GM18861 (cell line): ENCODE measurements at regions not wholly inside any gene's neighbourhood (a gene's known extent, or its start where the extent isn't known, plus 50 kb on each side); places are given as distances from the start of the nearest gene placed in this dataset.

ENCODE experiments used
- ATAC-seq: cut with Tn5 transposase; IDR thresholded peaks from one replicate; pipeline ENCODE4 v1.9.1; 2021; ENCODE audit not compliant: unreplicated experiment

- no peak for ATAC-seq
These were observed 68.6 kb downstream of the ZNF621 start for GRCh38 chr3:40593351-40593750.

DNA sequence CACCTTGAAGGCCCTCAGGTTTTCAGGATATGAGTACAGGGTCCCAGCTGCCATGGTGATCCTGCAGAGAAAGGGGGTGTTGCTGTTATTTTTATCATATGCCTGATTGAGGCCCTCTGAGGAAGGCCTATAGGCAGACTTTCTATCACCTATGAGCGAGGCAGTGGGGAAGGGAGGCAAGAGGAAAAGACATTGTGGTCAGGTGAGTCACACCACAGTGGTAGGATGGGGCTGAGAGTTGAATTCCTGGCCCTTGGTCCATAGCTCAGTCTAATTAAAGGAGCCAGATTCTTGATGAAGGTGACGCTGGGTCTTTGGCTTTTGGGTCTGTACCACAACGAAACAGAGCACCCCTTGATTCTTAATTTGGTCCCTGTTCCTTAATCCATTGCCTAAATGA is 72.7 kb downstream of the ZNF621 start:
- ATAC-seq: no peak

GRCh38 chr3:40598338-40598737 is 73.6 kb downstream of the ZNF621 start:
- no peak for ATAC-seq

GRCh38 chr3:40598962-40599361 is 74.2 kb downstream of the ZNF621 start:
- no peak for ATAC-seq

- ATAC-seq: no peak
These were observed 78.1 kb downstream of the ZNF621 start for GRCh38 chr3:40602778-40603385.

DNA sequence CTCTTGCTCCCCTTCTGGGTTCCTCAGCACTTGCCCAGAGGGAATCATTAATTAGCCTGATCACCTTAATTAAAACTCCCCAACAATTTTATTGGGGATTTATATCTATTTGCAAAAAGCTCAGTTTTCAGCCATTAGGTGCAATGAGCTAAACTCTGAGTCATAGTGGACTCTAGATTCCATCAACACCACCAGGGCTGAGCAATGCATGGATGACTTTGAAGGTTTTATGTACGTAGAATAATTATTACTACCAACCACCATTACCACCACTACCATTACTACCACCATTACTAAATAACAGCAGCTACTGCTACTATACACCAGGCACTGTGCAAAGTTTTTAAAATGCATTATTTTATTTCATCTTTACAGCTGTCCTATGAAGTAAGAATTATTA is 81.2 kb downstream of the ZNF621 start:
- no peak for ATAC-seq

DNA sequence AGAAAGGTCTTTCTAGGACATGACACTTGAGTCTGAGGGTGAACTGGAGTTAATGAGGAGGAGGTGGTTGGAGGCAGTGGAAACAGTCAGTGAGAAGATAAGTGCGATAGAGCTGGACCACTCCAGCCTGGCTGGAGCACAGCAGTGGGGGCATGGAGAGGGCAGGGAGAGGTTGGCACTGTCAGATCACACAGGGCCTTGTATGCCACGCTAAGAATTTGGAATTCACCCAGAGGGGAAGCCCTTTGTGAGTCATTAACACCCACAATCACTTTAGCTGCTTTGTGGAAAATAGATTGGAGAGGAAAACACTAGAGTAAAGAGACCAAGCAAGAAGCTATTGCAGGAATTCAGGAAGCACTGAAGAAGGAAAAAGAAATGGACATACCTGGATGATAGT is 83.3 kb downstream of the ZNF621 start:
- ATAC-seq: no peak

DNA sequence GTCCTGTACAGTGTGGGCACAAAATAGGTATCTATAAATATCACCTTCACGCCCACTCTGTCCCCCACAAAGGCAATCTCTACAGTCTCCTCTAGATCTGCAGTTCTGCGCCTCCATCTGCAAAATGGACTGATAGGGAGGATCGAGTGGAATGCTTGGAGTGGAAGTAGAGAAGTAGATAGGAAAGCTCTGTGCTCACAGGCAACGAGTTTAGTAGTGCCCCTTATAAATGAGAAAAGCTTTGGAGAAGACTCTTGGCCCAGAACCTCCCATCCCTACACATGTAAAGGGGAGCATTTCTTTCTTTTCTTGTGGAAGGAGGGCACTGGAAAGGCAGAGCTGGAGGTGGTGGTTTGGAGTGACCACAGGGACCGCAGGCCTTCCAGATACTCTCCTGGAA is 88.5 kb downstream of the ZNF621 start:
- ATAC-seq: no peak

GRCh38 chr3:40615110-40615915 is 90.6 kb downstream of the ZNF621 start:
- no peak for ATAC-seq

- no peak for ATAC-seq
These were observed 91.4 kb downstream of the ZNF621 start for GRCh38 chr3:40615918-40616819.

DNA sequence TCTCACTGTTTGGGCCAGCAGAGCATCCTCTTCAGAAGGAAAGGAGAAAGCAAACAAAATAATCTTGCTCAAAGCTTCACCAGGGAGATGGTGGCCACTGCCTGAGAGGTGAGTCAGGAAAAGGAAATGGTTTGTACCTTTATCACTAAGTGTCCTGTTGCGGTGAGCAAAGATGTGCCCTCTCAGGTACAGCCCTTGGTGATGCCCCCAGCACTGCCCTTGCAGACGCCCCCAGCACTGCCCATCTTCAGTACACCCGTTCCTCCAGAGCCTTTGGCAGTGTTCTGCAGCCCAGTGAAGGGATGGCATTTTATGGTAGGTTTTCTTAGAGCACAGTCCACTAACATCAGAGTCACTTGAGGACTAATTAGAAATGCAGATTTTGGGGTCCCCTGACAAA is 92.3 kb downstream of the ZNF621 start:
- ATAC-seq: no peak

- ATAC-seq: no peak
These were observed 93.4 kb downstream of the ZNF621 start for GRCh38 chr3:40618158-40618557.

- ATAC-seq: no peak
These were observed 95.4 kb downstream of the ZNF621 start for GRCh38 chr3:40620151-40620550.

DNA sequence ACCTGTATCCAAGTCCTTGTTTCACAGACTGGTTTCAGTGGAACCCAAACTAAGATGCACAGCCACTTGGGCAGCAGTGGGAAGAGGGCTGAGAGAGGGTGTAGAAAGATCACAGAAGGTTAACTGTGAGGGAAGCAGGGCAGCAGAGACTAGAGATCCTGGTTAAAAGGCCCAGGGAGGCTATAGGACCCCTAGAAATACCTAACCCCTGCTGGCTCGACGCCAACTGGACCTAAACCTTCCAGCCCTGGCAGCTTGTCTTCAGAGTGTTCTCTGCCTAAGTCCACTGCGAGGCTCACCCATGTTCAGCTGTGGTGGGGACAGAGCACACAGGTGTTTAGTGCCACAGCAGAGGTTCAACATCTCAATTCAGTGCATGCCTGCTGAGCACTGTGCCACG is 96.5 kb downstream of the ZNF621 start:
- no peak for ATAC-seq

DNA sequence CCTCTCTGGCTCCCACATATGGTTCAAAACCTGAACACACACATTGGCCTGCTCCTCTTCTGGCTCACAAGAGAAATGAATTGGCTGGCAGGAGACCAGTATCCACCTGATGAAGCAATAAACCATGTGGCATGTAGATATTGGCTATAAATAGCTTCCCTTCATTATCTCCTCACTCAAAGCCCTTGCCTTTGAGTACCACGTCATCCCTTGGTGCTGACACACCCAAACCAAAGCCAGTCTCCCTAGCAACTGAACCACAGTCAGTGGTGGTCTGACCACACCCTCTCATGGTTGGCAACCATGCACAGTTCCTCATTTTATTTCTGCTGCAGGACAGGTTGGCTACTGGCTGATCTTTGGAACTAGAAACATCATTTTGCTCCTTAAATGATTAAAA is 98.8 kb downstream of the ZNF621 start:
- peak; percentile 95 for ATAC-seq

DNA sequence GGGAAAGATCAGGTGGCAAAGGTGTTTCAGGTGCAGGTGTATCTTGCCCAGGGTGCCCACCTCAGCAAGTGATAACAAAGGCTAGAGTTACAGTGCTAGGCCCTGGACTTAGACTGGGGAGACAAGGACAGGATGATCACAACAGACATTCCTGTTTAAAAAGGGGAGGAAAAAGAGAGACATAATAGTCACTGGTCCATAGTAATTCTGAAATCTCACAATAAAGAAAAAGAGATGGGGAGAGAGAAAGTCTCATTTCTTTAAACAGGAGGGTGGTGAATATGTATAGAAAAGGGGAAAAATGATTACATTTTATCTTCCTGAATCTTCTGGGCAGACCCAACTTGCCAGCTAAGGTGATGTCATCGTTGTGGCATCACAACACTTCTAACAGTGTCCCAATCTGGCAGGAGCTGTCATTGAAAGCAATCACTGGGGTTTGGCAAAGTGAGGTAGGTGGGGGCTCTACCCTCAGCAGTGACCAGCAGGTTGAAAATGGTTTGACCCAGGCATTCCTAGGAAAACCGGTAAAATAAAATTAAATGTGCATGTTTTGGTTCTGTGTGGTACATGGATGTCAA is 99.5 kb downstream of the ZNF621 start:
- no peak for ATAC-seq

DNA sequence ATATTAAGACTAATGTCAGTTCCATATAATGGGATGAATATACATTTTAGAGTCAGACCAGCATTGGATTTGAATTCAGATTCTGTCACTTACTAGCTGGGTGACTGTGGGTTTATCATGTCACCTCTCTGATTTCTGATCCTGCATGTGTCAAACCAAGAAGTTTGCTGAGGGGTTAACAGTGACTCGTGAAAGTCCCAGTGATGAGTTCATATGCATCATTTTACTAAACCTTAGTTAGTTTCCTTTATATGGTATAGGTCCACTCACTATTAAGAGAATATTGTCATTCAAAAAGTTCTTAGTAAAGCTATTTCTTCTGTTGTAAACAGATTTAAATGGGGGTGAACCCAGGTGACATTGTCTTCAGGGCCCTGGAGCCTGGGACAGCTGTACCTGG is 102.3 kb downstream of the ZNF621 start:
- ATAC-seq: no peak

- ATAC-seq: no peak
These were observed 104.2 kb downstream of the ZNF621 start for GRCh38 chr3:40628984-40629383.

DNA sequence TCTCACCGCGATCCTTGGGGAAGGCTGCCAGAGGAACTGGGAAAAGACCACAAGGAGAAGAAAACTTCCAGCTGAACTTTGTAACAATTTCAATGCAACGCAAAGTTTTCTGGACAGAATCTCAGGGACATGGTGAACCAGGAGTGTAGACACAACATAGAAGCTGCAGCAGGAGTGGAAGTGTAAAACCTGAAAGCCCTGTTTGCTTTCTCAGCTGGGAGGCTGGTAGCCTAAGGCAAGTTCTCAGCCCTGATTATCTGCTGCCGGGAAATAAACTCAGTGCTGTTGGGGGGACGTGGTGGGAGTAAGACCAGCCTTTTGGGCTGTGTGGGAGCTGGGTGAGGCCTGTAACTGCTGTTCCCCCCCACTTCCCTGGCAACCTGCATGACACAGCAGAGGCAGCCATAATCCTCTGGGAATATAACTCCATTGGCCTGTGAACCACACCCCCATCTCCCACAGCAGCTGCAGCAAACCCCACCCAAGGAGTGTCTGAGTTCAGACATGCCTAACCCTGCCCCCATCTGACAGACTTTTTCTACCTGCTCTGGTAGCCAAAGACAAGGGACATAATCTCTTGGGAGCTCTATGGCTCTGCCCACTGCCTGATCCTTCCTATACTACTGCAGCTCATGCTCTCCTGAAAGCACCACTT is 106.7 kb downstream of the ZNF621 start:
- ATAC-seq: no peak

- ATAC-seq: no peak
These were observed 113.1 kb downstream of the ZNF621 start for GRCh38 chr3:40637906-40638305.

DNA sequence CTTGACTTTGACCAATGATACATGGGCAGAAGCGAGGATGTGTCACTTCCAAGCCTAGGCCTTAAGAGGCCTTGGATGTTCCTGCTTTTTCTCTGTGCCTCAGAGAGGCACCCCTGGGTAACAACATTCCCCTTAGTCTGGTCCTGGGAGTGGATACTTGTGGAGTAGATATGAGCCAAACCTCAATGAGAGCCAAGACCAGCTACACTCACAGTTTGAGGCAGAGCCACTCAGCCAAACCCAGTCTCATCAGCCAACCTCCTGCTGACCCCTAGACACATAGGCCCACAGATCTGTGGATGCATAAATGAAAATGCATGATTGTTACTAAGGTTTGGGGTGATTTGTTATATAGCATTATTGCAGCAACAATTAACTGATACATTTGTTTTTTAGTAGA is 114.2 kb downstream of the ZNF621 start:
- no peak for ATAC-seq
